ENCODE measurements at regions not wholly inside any gene's neighbourhood (a gene's known extent, or its start where the extent isn't known, plus 50 kb on each side); places are given as distances from the start of the nearest gene placed in this dataset.
"Not testable (repeated sequence)": the region's sequence is repeated elsewhere in the genome, so short reads cannot be mapped to it uniquely, and the experiment has no call there.

GRCh38 chr10:46645110-46645509 lies 66.2 kb downstream of the SYT15 start:
- H3K4me1 ChIP-seq (ENCODE audit: control extremely low read depth in 1 of 4, control insufficient read depth in 4 of 4, insufficient read depth in 4 of 4, low read length in 3 of 4); POLR2A ChIA-PET; DNase-seq; H3K27ac ChIP-seq (ENCODE audit: insufficient read depth in 1 of 2, low read depth in 1 of 2, low read length in 2 of 2, poor library complexity in 1 of 2, severe bottlenecking in 2 of 2); H3K36me3 ChIP-seq (ENCODE audit: control insufficient read depth in 4 of 4, insufficient read depth in 4 of 4, low read length in 3 of 4); CTCF ChIA-PET; H3K4me3 ChIP-seq (ENCODE audit: control insufficient read depth in 1 of 7, extremely low read depth in 1 of 7, insufficient read depth in 4 of 7, low read depth in 2 of 7, low read length in 6 of 7); H3K9me3 ChIP-seq (ENCODE audit: control extremely low read depth in 1 of 5, control insufficient read depth in 4 of 5, insufficient read depth in 2 of 5, low read depth in 1 of 5, low read length in 4 of 5); H3K27me3 ChIP-seq (replicated peaks in 2 of 5; ENCODE audit: control insufficient read depth in 4 of 5, insufficient read depth in 5 of 5, low read length in 4 of 5): not testable (repeated sequence)
- WGBS (ENCODE audit: insufficient coverage): no CpG with 5 or more reads among the region's 1 CpG

GRCh38 chr10:46646132-46646531 lies 67.2 kb downstream of the SYT15 start:
- no CpG with 5 or more reads among the region's 3 CpGs for WGBS (ENCODE audit: insufficient coverage)
- H3K4me3 ChIP-seq (ENCODE audit: control insufficient read depth in 1 of 7, extremely low read depth in 1 of 7, insufficient read depth in 4 of 7, low read depth in 2 of 7, low read length in 6 of 7); H3K27ac ChIP-seq (ENCODE audit: insufficient read depth in 1 of 2, low read depth in 1 of 2, low read length in 2 of 2, poor library complexity in 1 of 2, severe bottlenecking in 2 of 2); H3K9me3 ChIP-seq (ENCODE audit: control extremely low read depth in 1 of 5, control insufficient read depth in 4 of 5, insufficient read depth in 2 of 5, low read depth in 1 of 5, low read length in 4 of 5); POLR2A ChIA-PET; DNase-seq; CTCF ChIA-PET; H3K4me1 ChIP-seq (ENCODE audit: control extremely low read depth in 1 of 4, control insufficient read depth in 4 of 4, insufficient read depth in 4 of 4, low read length in 3 of 4); H3K36me3 ChIP-seq (ENCODE audit: control insufficient read depth in 4 of 4, insufficient read depth in 4 of 4, low read length in 3 of 4); H3K27me3 ChIP-seq (replicated peaks in 2 of 5; ENCODE audit: control insufficient read depth in 4 of 5, insufficient read depth in 5 of 5, low read length in 4 of 5): not testable (repeated sequence)

GRCh38 chr10:46650967-46651366 lies 72.0 kb downstream of the SYT15 start:
- POLR2A ChIA-PET; H3K9me3 ChIP-seq (ENCODE audit: control extremely low read depth in 1 of 5, control insufficient read depth in 4 of 5, insufficient read depth in 2 of 5, low read depth in 1 of 5, low read length in 4 of 5); H3K36me3 ChIP-seq (ENCODE audit: control insufficient read depth in 4 of 4, insufficient read depth in 4 of 4, low read length in 3 of 4); DNase-seq; H3K4me1 ChIP-seq (ENCODE audit: control extremely low read depth in 1 of 4, control insufficient read depth in 4 of 4, insufficient read depth in 4 of 4, low read length in 3 of 4); H3K4me3 ChIP-seq (ENCODE audit: control insufficient read depth in 1 of 7, extremely low read depth in 1 of 7, insufficient read depth in 4 of 7, low read depth in 2 of 7, low read length in 6 of 7); CTCF ChIA-PET; H3K27me3 ChIP-seq (replicated peaks in 2 of 5; ENCODE audit: control insufficient read depth in 4 of 5, insufficient read depth in 5 of 5, low read length in 4 of 5); H3K27ac ChIP-seq (ENCODE audit: insufficient read depth in 1 of 2, low read depth in 1 of 2, low read length in 2 of 2, poor library complexity in 1 of 2, severe bottlenecking in 2 of 2): not testable (repeated sequence)
- no CpG with 5 or more reads among the region's 5 CpGs for WGBS (ENCODE audit: insufficient coverage)

GRCh38 chr10:46657437-46657836 lies 78.5 kb downstream of the SYT15 start:
- DNase-seq; H3K4me1 ChIP-seq (ENCODE audit: control extremely low read depth in 1 of 4, control insufficient read depth in 4 of 4, insufficient read depth in 4 of 4, low read length in 3 of 4); H3K9me3 ChIP-seq (ENCODE audit: control extremely low read depth in 1 of 5, control insufficient read depth in 4 of 5, insufficient read depth in 2 of 5, low read depth in 1 of 5, low read length in 4 of 5); CTCF ChIA-PET; POLR2A ChIA-PET; H3K4me3 ChIP-seq (ENCODE audit: control insufficient read depth in 1 of 7, extremely low read depth in 1 of 7, insufficient read depth in 4 of 7, low read depth in 2 of 7, low read length in 6 of 7); H3K36me3 ChIP-seq (ENCODE audit: control insufficient read depth in 4 of 4, insufficient read depth in 4 of 4, low read length in 3 of 4); H3K27me3 ChIP-seq (replicated peaks in 2 of 5; ENCODE audit: control insufficient read depth in 4 of 5, insufficient read depth in 5 of 5, low read length in 4 of 5); H3K27ac ChIP-seq (ENCODE audit: insufficient read depth in 1 of 2, low read depth in 1 of 2, low read length in 2 of 2, poor library complexity in 1 of 2, severe bottlenecking in 2 of 2): not testable (repeated sequence)
- no CpG with 5 or more reads among the region's 3 CpGs for WGBS (ENCODE audit: insufficient coverage)

GRCh38 chr10:46660027-46660834 lies 81.3 kb downstream of the SYT15 start:
- H3K36me3 ChIP-seq (ENCODE audit: control insufficient read depth in 4 of 4, insufficient read depth in 4 of 4, low read length in 3 of 4); CTCF ChIA-PET; POLR2A ChIA-PET; H3K27ac ChIP-seq (ENCODE audit: insufficient read depth in 1 of 2, low read depth in 1 of 2, low read length in 2 of 2, poor library complexity in 1 of 2, severe bottlenecking in 2 of 2); H3K4me1 ChIP-seq (ENCODE audit: control extremely low read depth in 1 of 4, control insufficient read depth in 4 of 4, insufficient read depth in 4 of 4, low read length in 3 of 4); H3K4me3 ChIP-seq (ENCODE audit: control insufficient read depth in 1 of 7, extremely low read depth in 1 of 7, insufficient read depth in 4 of 7, low read depth in 2 of 7, low read length in 6 of 7); H3K9me3 ChIP-seq (ENCODE audit: control extremely low read depth in 1 of 5, control insufficient read depth in 4 of 5, insufficient read depth in 2 of 5, low read depth in 1 of 5, low read length in 4 of 5); DNase-seq; H3K27me3 ChIP-seq (replicated peaks in 2 of 5; ENCODE audit: control insufficient read depth in 4 of 5, insufficient read depth in 5 of 5, low read length in 4 of 5): not testable (repeated sequence)
- WGBS (ENCODE audit: insufficient coverage): 100% methylated on average over 1 of the region's 8 CpGs

GRCh38 chr10:46660835-46661164 lies 81.9 kb downstream of the SYT15 start:
- H3K4me1 ChIP-seq (ENCODE audit: control extremely low read depth in 1 of 4, control insufficient read depth in 4 of 4, insufficient read depth in 4 of 4, low read length in 3 of 4); H3K4me3 ChIP-seq (ENCODE audit: control insufficient read depth in 1 of 7, extremely low read depth in 1 of 7, insufficient read depth in 4 of 7, low read depth in 2 of 7, low read length in 6 of 7); H3K9me3 ChIP-seq (ENCODE audit: control extremely low read depth in 1 of 5, control insufficient read depth in 4 of 5, insufficient read depth in 2 of 5, low read depth in 1 of 5, low read length in 4 of 5); CTCF ChIA-PET; H3K27ac ChIP-seq (ENCODE audit: insufficient read depth in 1 of 2, low read depth in 1 of 2, low read length in 2 of 2, poor library complexity in 1 of 2, severe bottlenecking in 2 of 2); H3K36me3 ChIP-seq (ENCODE audit: control insufficient read depth in 4 of 4, insufficient read depth in 4 of 4, low read length in 3 of 4); POLR2A ChIA-PET; DNase-seq; H3K27me3 ChIP-seq (replicated peaks in 2 of 5; ENCODE audit: control insufficient read depth in 4 of 5, insufficient read depth in 5 of 5, low read length in 4 of 5): not testable (repeated sequence)

- H3K27ac ChIP-seq (ENCODE audit: insufficient read depth in 1 of 2, low read depth in 1 of 2, low read length in 2 of 2, poor library complexity in 1 of 2, severe bottlenecking in 2 of 2); H3K9me3 ChIP-seq (ENCODE audit: control extremely low read depth in 1 of 5, control insufficient read depth in 4 of 5, insufficient read depth in 2 of 5, low read depth in 1 of 5, low read length in 4 of 5); H3K4me1 ChIP-seq (ENCODE audit: control extremely low read depth in 1 of 4, control insufficient read depth in 4 of 4, insufficient read depth in 4 of 4, low read length in 3 of 4); POLR2A ChIA-PET; H3K4me3 ChIP-seq (ENCODE audit: control insufficient read depth in 1 of 7, extremely low read depth in 1 of 7, insufficient read depth in 4 of 7, low read depth in 2 of 7, low read length in 6 of 7); H3K27me3 ChIP-seq (replicated peaks in 2 of 5; ENCODE audit: control insufficient read depth in 4 of 5, insufficient read depth in 5 of 5, low read length in 4 of 5); H3K36me3 ChIP-seq (ENCODE audit: control insufficient read depth in 4 of 4, insufficient read depth in 4 of 4, low read length in 3 of 4); CTCF ChIA-PET; DNase-seq: not testable (repeated sequence)
- WGBS (ENCODE audit: insufficient coverage): no CpG with 5 or more reads among the region's 1 CpG
Measured at GRCh38 chr10:46665536-46665935, 86.6 kb downstream of the SYT15 start.

Data from common myeloid progenitor, CD34-positive (primary cell).